Brain microvascular endothelial cell (primary cell): ENCODE measurements at regions not wholly inside any gene's neighbourhood (a gene's known extent, or its start where the extent isn't known, plus 50 kb on each side); places are given as distances from the start of the nearest gene placed in this dataset.
A peak's percentile ranks its signal among the peaks of the same experiment; 100 is the strongest.

Experiments
- DNase-seq: peaks from one replicate; pipeline ENCODE4 v3.0.0-alpha.2; 2020
- H3K27ac ChIP-seq: fragments of 250-450 bp; sonication (Bioruptor Pico); 2 replicates; pipeline ENCODE4 v1.5.1; 2020; ENCODE audit warnings: mild to moderate bottlenecking, moderate library complexity
- H3K27me3 ChIP-seq: fragments of 250-450 bp; sonication (Bioruptor Pico); replicated peaks from 2 replicates; pipeline ENCODE4 v1.5.1; 2020; ENCODE audit warnings: mild to moderate bottlenecking
- H3K36me3 ChIP-seq: fragments of 250-450 bp; sonication (Bioruptor Pico); replicated peaks from 2 replicates; pipeline ENCODE4 v1.5.1; 2020; ENCODE audit warnings: mild to moderate bottlenecking
- H3K4me3 ChIP-seq: 2 replicates; pipeline ENCODE4 v1.5.1; 2011; ENCODE audit warnings: low read depth, mild to moderate bottlenecking, control low read depth, low read length, moderate library complexity
- in situ Hi-C: cut with HindIII; loops from 2 replicates; pipeline ENCODE4 v1.10.0; 2017; ENCODE audit warnings: low sequenced_read_pairs, low pct_ligation_motif_present
- TF ChIP-seq, protein P1 (sequence below): IDR thresholded peaks from 2 replicates; pipeline ENCODE4 v1.5.1; 2011; ENCODE audit warnings: low read depth, mild to moderate bottlenecking, moderate library complexity, low read length, control low read depth, inconsistent platforms; ENCODE audit errors: missing control alignments

DNA sequence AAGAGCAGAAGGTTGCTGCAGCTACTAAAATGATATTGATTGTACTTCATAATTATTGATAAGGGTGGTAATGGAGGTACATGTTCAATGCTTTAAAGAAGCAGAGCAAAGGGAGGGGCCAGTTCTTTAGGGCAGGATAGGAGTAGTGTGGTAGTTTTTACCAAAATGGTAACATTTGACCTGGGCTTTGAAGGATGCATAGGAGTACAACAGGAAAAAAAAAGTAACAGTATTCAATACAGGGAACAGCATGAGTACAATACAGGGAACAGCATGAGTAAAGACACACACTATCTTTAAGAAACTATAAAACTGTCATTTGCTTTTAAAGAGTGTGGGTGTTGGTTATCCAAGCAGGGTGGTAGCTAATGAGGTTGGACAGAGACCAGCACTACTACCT lies 215.0 kb upstream of the CRY1 start:
- in situ Hi-C loops = no loop called here
- H3K27me3 ChIP-seq = no peaks in the 10 kb centered on the region

GRCh38 chr12:107309020-107309419 lies 215.7 kb upstream of the CRY1 start:
- in situ Hi-C loops = no loop called here
- no peak overlapping the region for H3K27ac ChIP-seq
- H3K36me3 ChIP-seq = no peaks in the 10 kb centered on the region
- H3K27me3 ChIP-seq = no peaks in the 10 kb centered on the region
- no peak for DNase-seq
- no peak overlapping the region for H3K4me3 ChIP-seq
- TF ChIP-seq, protein P1, sequence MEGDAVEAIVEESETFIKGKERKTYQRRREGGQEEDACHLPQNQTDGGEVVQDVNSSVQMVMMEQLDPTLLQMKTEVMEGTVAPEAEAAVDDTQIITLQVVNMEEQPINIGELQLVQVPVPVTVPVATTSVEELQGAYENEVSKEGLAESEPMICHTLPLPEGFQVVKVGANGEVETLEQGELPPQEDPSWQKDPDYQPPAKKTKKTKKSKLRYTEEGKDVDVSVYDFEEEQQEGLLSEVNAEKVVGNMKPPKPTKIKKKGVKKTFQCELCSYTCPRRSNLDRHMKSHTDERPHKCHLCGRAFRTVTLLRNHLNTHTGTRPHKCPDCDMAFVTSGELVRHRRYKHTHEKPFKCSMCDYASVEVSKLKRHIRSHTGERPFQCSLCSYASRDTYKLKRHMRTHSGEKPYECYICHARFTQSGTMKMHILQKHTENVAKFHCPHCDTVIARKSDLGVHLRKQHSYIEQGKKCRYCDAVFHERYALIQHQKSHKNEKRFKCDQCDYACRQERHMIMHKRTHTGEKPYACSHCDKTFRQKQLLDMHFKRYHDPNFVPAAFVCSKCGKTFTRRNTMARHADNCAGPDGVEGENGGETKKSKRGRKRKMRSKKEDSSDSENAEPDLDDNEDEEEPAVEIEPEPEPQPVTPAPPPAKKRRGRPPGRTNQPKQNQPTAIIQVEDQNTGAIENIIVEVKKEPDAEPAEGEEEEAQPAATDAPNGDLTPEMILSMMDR = no peak

More for the DNA sequence above, 215.0 kb upstream of the CRY1 start:
- no peak overlapping the region for H3K27ac ChIP-seq
- H3K36me3 ChIP-seq = no peaks in the 10 kb centered on the region
- DNase-seq = no peak
- H3K4me3 ChIP-seq = no peak overlapping the region
- TF ChIP-seq, protein P1 = no peak

DNA sequence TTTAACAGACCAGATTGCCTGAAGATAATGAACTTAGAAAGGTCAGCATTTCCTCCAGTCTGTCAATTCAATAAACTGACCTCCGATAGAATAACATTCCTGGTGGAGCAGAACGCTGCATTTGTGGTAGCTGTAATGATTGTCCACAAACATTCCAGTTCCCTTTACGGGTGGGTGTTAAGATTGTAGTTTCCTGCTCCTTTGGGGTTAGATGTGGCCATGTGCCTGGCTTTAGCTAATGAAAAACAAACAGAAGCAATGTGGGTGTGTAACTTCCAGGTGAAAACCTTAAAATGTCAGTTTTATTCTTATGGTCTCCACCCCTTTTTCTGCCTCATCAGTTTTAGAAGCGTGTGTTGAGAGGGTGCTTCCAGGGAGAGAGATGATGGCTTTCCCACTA lies 217.3 kb upstream of the CRY1 start:
- no peak overlapping the region for H3K27ac ChIP-seq
- DNase-seq = no peak
- H3K27me3 ChIP-seq = no peaks in the 10 kb centered on the region
- no peaks in the 10 kb centered on the region for H3K36me3 ChIP-seq
- TF ChIP-seq, protein P1 = no peak
- H3K4me3 ChIP-seq = no peak overlapping the region
- in situ Hi-C loops = no loop called here

- H3K4me3 ChIP-seq = no peak overlapping the region
- H3K36me3 ChIP-seq = no peaks in the 10 kb centered on the region
- H3K27ac ChIP-seq = no peak overlapping the region
- TF ChIP-seq, protein P1 = no peak
- H3K27me3 ChIP-seq = no peaks in the 10 kb centered on the region
- DNase-seq = no peak
- in situ Hi-C loops = no loop called here
These were observed 218.3 kb upstream of the CRY1 start for GRCh38 chr12:107311682-107312081.

GRCh38 chr12:107317751-107318555 lies 224.6 kb upstream of the CRY1 start:
- in situ Hi-C loops = no loop called here
- Histone ChIP-seq H3K4me3 (peak overlapping the region; percentile 67), H3K27ac (no peak overlapping the region), H3K36me3 (no peaks in the 10 kb centered on the region), H3K27me3 (no peaks in the 10 kb centered on the region)
- peak; percentile 86 for DNase-seq
- TF ChIP-seq, protein P1 = peak; percentile 63

- H3K4me3 ChIP-seq = peak overlapping the region; percentile 67
- DNase-seq = no peak
- H3K36me3 ChIP-seq = no peaks in the 10 kb centered on the region
- TF ChIP-seq, protein P1 = no peak
- in situ Hi-C loops = no loop called here
- no peak overlapping the region for H3K27ac ChIP-seq
- H3K27me3 ChIP-seq = no peaks in the 10 kb centered on the region
These were observed 225.1 kb upstream of the CRY1 start for GRCh38 chr12:107318556-107318805.
